ENCODE measurements at regions not wholly inside any gene's neighbourhood (a gene's known extent, or its start where the extent isn't known, plus 50 kb on each side); places are given as distances from the start of the nearest gene placed in this dataset.

- no peak overlapping the region for H3K27ac ChIP-seq (ENCODE audit: low read depth, low read length)
- ATAC-seq = no peak
- BruUV-seq (replicated peaks) = no TSS peak
- POLR2A ChIA-PET = no interaction called here
- TF ChIP-seq EZH2phosphoT487 (IDR thresholded peaks at IDR 0.05; ENCODE audit: borderline replicate concordance) = no peak
- TF ChIP-seq POLR2AphosphoS5 (IDR thresholded peaks at IDR 0.05; ENCODE audit: low read depth, low read length) = no peak
- TF ChIP-seq ZFX (IDR thresholded peaks at IDR 0.05) = no peak
- TF ChIP-seq REST (IDR thresholded peaks at IDR 0.05; ENCODE audit: low read depth) = no peak
- no peak for TF ChIP-seq RAD21 (IDR thresholded peaks at IDR 0.05; ENCODE audit: low read depth)
- no peak for TF ChIP-seq ZBTB33 (IDR thresholded peaks at IDR 0.05; ENCODE audit: extremely low read depth, insufficient replicate concordance, low read length)
- no peak for TF ChIP-seq ELF1 (IDR thresholded peaks at IDR 0.05; ENCODE audit: borderline replicate concordance, low read depth)
- no peak for TF ChIP-seq EZH2 (IDR thresholded peaks at IDR 0.05)
- no peak for TF ChIP-seq POLR2A (IDR thresholded peaks at IDR 0.05; ENCODE audit: borderline replicate concordance, extremely low read depth, insufficient read depth, insufficient read length)
- TF ChIP-seq SRF (IDR thresholded peaks at IDR 0.05; ENCODE audit: low read depth) = no peak
- TF ChIP-seq SIN3A (IDR thresholded peaks at IDR 0.05; ENCODE audit: low read depth) = no peak
- H3K4me3 ChIP-seq (replicated peaks in 1 of 2; ENCODE audit: low read depth in 1 of 2, low read length in 2 of 2) = no peak overlapping the region
- no peaks in the 10 kb centered on the region for H4K20me1 ChIP-seq (ENCODE audit: insufficient read depth)
- H3K4me1 ChIP-seq (ENCODE audit: control insufficient read depth in 1 of 2, insufficient read depth in 2 of 2, low read length in 2 of 2) = no peaks in the 10 kb centered on the region
- DNase-seq (ENCODE audit: low read depth, low spot score) = no peak
- CTCF ChIA-PET = no interaction called here
- H3K9me2 ChIP-seq (ENCODE audit: insufficient read depth) = no peaks in the 10 kb centered on the region
- H3K4me2 ChIP-seq (ENCODE audit: low read length) = no peak overlapping the region
- H3K27me3 ChIP-seq (ENCODE audit: insufficient read depth, low read length) = peaks cover 62% of the 10 kb centered on the region
- H3K79me2 ChIP-seq (ENCODE audit: insufficient read depth, low read length) = no peaks in the 10 kb centered on the region
- RAD21 ChIA-PET (ENCODE audit: low non-redundant PET in 1 of 2, low total read pairs in 2 of 2, uncharacterized antibody in 2 of 2, unreplicated experiment in 2 of 2) = no interaction called here
- H2AFZ ChIP-seq (ENCODE audit: low read depth, low read length, poor library complexity, severe bottlenecking) = no peak overlapping the region
- H3K9ac ChIP-seq (ENCODE audit: low read length) = no peak overlapping the region
- H3K9me3 ChIP-seq (ENCODE audit: control insufficient read depth in 1 of 2, insufficient read depth in 1 of 2, low read depth in 1 of 2, low read length in 2 of 2) = no peaks in the 10 kb centered on the region
- intact Hi-C loops (cut with micrococcal nuclease) = no loop called here
- no peaks in the 10 kb centered on the region for H3K36me3 ChIP-seq (ENCODE audit: control insufficient read depth in 1 of 2, insufficient read depth in 2 of 2, low read length in 2 of 2)
Observed at GRCh38 chr6:99099243-99099642, 151.5 kb upstream of the FBXL4 start.

Data from HCT116 (cell line).